Vagina (tissue), 2 donors: ENCODE measurements at regions not wholly inside any gene's neighbourhood (a gene's known extent, or its start where the extent isn't known, plus 50 kb on each side); places are given as distances from the start of the nearest gene placed in this dataset.

Source experiments
- POLR2A ChIP-seq, 2 donors: fragments of 450-650 bp; IDR thresholded peaks; one replicate each; pipeline ENCODE4 v1.6.1; 2017; ENCODE audit warnings: antibody characterized with exemption in 2 of 2, mild to moderate bottlenecking in 2 of 2, moderate library complexity in 2 of 2
- POLR2AphosphoS5 ChIP-seq, 2 donors: sonication (generic); formaldehyde crosslinking; IDR thresholded peaks; one replicate each; pipeline ENCODE4 v1.9.0; 2017; ENCODE audit warnings: antibody characterized with exemption in 2 of 2, mild to moderate bottlenecking in 2 of 2, low read depth in 1 of 2; ENCODE audit not compliant: insufficient read depth in 1 of 2
- TF ChIP-seq, protein P1 (sequence below), 3 experiments: fragments of 450-650 bp in 2 of 3; fragments of 200-600 bp in 1 of 3; sonication (generic) in 1 of 3; IDR thresholded peaks; one replicate each; pipeline ENCODE4 v1.5.1; 2017 to 2019; ENCODE audit warnings: antibody characterized with exemption in 3 of 3, mild to moderate bottlenecking in 2 of 3, moderate library complexity in 2 of 3

DNA sequence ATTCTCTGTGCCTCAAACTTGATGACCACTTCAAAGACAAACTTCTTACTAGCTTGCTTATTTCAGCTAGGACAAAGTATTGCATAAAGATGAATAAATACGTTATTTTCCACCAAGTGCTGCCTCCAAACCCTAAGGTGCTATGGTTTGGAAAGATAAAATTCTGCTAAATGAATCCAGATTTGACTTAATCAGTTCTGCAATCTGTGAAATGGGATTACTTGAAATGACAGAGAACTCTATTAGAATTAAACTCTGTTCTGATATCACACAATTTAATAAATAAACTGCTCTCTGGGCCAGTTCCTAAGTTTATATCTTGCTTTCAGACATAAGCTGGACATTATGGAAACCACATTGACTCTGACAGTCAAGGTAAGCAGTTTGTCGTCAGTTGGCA, 338.8 kb upstream of the SEMA6D start:
- TF ChIP-seq, protein P1, sequence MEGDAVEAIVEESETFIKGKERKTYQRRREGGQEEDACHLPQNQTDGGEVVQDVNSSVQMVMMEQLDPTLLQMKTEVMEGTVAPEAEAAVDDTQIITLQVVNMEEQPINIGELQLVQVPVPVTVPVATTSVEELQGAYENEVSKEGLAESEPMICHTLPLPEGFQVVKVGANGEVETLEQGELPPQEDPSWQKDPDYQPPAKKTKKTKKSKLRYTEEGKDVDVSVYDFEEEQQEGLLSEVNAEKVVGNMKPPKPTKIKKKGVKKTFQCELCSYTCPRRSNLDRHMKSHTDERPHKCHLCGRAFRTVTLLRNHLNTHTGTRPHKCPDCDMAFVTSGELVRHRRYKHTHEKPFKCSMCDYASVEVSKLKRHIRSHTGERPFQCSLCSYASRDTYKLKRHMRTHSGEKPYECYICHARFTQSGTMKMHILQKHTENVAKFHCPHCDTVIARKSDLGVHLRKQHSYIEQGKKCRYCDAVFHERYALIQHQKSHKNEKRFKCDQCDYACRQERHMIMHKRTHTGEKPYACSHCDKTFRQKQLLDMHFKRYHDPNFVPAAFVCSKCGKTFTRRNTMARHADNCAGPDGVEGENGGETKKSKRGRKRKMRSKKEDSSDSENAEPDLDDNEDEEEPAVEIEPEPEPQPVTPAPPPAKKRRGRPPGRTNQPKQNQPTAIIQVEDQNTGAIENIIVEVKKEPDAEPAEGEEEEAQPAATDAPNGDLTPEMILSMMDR (IDR thresholded peaks at IDR 0.05): no peak
- no peak for TF ChIP-seq POLR2A (IDR thresholded peaks at IDR 0.05)
- TF ChIP-seq POLR2AphosphoS5 (IDR thresholded peaks at IDR 0.05; ENCODE audit: insufficient read depth in 1 of 2, low read depth in 1 of 2): no peak
